ENCODE measurements at regions not wholly inside any gene's neighbourhood (a gene's known extent, or its start where the extent isn't known, plus 50 kb on each side); places are given as distances from the start of the nearest gene placed in this dataset.
"Not testable (repeated sequence)": the region's sequence is repeated elsewhere in the genome, so short reads cannot be mapped to it uniquely, and the experiment has no call there.

GRCh38 chr18:5830902-5831301 lies 64.4 kb downstream of the TMEM200C start:
- not testable (repeated sequence) for FAIRE-seq

DNA sequence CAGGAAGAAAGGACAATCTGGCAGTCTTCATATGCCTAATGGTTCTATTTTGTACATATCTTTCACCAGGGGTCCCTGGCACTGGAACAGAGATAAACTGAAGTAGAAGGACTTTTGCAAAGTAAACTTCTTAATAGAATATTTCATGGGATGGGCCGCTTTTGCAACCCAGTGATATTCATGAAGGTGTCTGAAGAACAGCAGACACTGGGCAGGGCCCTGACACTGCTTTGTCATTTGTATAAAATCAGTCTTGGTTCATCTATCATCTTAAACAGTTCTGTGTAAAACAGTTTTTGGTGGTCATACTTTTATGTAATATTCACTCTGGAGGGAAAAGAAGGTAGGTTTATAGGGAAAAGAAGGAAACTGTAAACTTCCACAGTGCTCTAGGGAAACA lies 66.4 kb downstream of the TMEM200C start:
- no peak for FAIRE-seq

DNA sequence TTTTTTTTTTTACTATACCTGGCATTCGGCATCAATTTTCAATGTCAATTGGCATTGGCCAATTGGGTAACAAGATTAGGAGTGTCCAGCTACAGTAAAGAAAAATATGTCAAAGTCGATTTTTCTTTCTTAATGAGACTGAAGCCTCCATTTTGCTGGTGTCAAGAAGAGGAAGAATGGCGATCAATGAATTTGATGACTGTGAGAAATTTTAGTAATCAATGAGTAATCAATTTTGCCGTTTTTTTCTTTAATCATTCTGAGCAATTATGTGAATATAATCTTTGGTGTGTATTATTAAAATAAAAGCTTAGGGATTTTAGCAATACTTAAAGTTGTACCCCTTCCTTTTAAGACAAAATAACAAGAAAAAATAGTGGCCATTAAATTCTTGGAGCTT lies 69.7 kb downstream of the TMEM200C start:
- FAIRE-seq, result no peak

GRCh38 chr18:5824370-5824984 lies 70.8 kb downstream of the TMEM200C start:
- no peak for FAIRE-seq

GRCh38 chr18:5817816-5818215 lies 77.5 kb downstream of the TMEM200C start:
- no peak for FAIRE-seq

DNA sequence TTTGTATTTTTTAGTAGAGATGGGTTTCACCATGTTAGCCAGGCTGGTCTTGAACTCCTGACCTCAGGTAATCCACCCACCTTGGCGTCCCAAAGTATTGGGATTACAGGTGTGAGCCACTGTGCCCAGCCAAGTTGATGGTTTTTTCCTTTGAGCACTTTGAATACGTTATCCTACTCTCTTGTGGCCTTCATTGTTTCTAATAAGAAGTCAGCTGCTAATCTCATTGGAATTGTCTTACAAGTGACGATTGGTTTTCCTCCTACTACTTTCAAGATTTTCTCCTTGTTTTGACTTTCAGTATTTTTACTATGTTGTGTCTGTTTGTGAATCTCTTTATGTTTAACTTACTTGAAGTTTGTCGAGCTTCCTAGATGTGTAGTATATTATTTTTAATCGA lies 88.5 kb downstream of the TMEM200C start:
- FAIRE-seq, result no peak

GRCh38 chr18:5787936-5788335 lies 107.4 kb downstream of the TMEM200C start:
- no peak for FAIRE-seq

- FAIRE-seq, result no peak
Observed at GRCh38 chr18:5779922-5780321, 115.4 kb downstream of the TMEM200C start.

- FAIRE-seq, result no peak
Observed at GRCh38 chr18:5772306-5773105, 122.8 kb downstream of the TMEM200C start.

DNA sequence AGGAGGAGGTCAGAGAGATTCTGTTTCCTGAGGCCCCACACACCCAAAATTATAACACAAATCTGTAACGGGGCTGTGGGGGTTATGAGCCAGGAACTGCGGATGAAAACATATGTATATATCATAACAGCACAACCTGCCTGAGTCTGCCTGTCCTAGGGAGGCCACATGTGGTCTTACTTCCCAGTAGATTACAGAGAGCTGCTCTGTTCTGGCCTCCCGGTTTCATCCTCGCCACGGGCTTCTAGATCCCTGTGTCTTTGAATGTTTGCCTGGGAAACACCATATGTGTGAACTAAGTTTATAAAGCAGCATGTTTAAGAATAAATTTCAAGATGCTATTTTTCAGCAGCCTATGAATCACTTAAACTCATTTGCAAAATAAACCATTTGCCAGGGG lies 124.0 kb downstream of the TMEM200C start:
- no peak for FAIRE-seq

GRCh38 chr18:5770176-5770575 lies 125.1 kb downstream of the TMEM200C start:
- no peak for FAIRE-seq

DNA sequence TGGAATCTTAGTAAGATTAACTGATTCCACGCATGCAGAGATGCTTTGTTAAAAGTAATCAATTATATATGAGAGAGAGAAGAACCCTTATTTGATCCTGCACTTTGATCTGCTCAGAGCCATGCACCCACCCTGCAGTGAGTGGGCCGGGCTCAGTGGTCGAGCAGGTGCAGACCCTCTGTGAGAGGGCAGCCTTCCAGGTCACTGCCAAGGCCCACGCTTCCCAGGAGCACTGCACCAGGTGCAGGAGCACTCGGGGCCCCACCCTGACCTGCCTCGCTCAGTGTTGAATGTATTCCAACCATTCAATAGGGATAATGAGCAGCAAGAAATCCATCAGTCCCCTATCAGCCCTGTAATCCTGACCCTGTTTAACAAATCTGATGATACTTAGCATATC lies 126.9 kb downstream of the TMEM200C start:
- no peak for FAIRE-seq

GRCh38 chr18:5759194-5759593 lies 136.1 kb downstream of the TMEM200C start:
- FAIRE-seq, result no peak

DNA sequence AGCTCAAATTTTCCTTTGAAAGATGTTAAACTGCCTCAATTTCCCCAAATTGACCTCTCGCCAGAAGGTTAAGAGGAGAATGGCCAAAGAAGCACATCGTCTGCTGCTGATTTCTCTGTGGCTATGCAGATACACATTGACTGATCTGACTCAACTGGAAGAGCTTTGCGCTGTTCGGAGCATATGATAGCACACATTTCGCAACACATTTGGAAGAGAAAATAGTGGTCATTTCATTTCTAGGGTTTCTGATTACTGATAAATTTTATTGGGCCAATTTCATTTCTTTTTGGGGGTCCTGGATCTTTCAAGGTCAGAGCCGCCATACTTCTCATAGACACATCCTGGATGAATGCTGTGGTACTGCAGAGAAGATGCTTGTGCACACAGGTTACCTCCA lies 138.5 kb downstream of the TMEM200C start:
- FAIRE-seq, result no peak

DNA sequence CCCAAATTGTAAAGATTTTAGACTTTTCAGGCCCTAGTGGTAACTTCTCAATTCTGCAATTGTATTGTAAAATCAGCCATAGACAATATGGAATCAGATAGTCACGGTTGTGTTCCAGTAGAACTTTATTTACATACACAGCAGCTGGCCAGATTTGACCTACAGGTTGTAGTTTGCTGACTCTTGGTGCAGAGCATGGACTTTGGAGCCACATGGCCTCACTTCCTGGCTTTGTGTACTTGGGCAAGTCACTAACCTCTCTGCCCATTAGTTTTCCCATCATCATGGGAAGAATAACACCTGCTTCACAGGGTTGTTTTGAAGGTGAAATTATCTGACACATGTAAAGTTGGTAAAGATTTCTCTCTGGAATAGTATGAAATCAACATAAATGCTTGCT lies 147.6 kb downstream of the TMEM200C start:
- no peak for FAIRE-seq

- no peak for FAIRE-seq
Observed at GRCh38 chr18:5746844-5747243, 148.5 kb downstream of the TMEM200C start.

- no peak for FAIRE-seq
Observed at GRCh38 chr18:5744659-5745058, 150.7 kb downstream of the TMEM200C start.

GRCh38 chr18:5738526-5738925 lies 156.8 kb downstream of the TMEM200C start:
- no peak for FAIRE-seq

DNA sequence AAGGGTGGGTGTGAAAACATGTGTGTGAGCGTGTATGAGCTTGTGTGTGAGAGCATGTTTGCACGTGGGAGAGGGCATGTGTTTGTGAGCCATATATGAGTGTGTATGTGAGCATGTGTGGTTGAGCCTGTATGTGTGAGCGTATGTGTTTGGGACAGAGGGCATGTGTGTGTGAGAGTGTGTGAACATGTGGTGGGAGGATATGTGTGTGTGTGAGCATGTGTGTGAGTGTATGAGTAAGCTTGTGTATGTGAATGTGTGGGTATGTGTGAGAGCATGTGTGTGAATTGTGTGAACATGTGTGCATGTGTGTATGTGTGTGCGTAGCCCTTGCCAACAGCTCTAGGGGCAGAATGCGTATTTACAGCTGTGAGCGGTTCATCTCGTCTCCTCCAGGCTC lies 163.0 kb downstream of the TMEM200C start:
- FAIRE-seq, result no peak

DNA sequence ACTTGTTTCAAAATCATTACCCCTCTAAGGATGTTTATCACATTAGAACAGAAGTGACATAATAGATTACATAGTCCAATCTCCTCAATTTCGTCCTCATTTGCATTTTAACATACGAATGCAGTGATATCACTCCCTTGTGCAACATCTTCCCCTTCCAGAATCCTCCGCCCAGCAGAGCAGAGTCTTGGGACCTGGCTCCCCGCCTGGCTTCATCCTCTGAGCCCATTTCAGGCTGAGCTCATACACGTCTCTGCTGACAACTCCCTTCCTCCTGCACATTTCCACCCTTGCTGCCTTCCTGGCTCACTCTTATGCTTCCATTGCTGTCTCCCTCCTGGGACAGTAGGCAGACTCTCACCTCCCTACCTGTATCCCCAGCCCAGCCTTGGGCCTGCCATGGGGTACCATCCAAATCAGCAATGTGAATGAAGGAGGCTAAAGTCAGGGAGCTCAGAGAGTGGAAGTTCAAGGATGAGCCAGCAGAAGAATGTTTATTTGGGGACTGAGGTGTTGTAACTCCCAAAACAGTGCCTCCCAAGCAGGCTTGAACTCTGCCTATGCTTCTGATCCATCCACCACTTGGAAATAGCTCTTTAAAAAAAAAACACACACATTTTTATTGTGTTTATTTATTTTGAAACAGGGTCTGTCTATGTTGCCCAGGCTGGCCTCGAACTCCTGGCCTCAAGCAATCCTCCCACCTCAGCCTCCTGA lies 165.2 kb downstream of the TMEM200C start:
- no peak for FAIRE-seq

GRCh38 chr18:5728531-5728930 lies 166.8 kb downstream of the TMEM200C start:
- FAIRE-seq, result no peak

- FAIRE-seq, result no peak
Observed at GRCh38 chr18:5726011-5726410, 169.3 kb downstream of the TMEM200C start.

GRCh38 chr18:5721924-5722323 lies 173.4 kb downstream of the TMEM200C start:
- no peak for FAIRE-seq

- FAIRE-seq, result no peak
Observed at GRCh38 chr18:5720132-5720531, 175.2 kb downstream of the TMEM200C start.

Measured in A204.1 (cell line).